Left ventricle myocardium inferior (tissue), 1 donor: ENCODE measurements at regions not wholly inside any gene's neighbourhood (a gene's known extent, or its start where the extent isn't known, plus 50 kb on each side); places are given as distances from the start of the nearest gene placed in this dataset.

Source experiments
- DNase-seq: peaks from one replicate; pipeline ENCODE4 v3.0.0-alpha.2; 2020
- H3K27ac ChIP-seq: fragments of 200-600 bp; replicated peaks from 2 replicates; pipeline ENCODE4 v1.8.0; 2021
- H3K27me3 ChIP-seq: fragments of 200-600 bp; 2 replicates; pipeline ENCODE4 v1.8.0; 2021; ENCODE audit warnings: low read depth
- H3K36me3 ChIP-seq: fragments of 200-600 bp; 2 replicates; pipeline ENCODE4 v1.8.0; 2021
- H3K4me1 ChIP-seq: fragments of 200-600 bp; 2 replicates; pipeline ENCODE4 v1.8.0; 2021
- H3K4me3 ChIP-seq: fragments of 200-600 bp; 2 replicates; pipeline ENCODE4 v1.8.0; 2021; ENCODE audit warnings: mild to moderate bottlenecking, moderate library complexity
- H3K9me3 ChIP-seq: fragments of 200-600 bp; replicated peaks from 2 replicates; pipeline ENCODE4 v1.8.0; 2021
- intact Hi-C: fragments of 100-400 bp; cut with micrococcal nuclease; formaldehyde crosslinking; loops from one replicate; pipeline ENCODE4 v1.11.0; 2022
- TF ChIP-seq, protein P1 (sequence below): fragments of 200-600 bp; IDR thresholded peaks from 2 replicates; pipeline ENCODE4 v1.8.0; 2021; ENCODE audit warnings: antibody characterized with exemption, mild to moderate bottlenecking, borderline replicate concordance
- donor health status: DM: no; HTN: yes; CAD: no; lungs with severe emphysema.

DNA sequence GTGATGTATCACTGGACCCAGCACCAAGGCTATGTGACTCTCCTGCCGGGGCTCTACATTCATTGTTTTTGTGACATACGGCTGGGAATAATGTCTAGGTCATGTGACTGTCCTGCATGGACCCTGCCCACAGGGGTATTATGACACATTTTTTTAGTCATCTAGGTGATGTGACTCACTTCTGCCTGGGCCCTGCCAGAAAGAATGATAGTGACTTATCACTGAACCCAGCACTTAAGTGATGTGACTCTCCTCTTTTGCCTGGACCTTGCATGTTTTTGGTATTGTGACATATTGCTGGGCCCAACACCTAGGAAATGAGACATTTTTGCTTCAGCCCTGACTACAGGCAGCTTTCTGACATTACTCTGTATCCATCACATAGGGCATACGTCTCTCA is 51.1 kb upstream of the ZNF107 start:
- Histone ChIP-seq H3K36me3 (no peaks in the 10 kb centered on the region), H3K27me3 (no peaks in the 10 kb centered on the region), H3K4me1 (no peaks in the 10 kb centered on the region), H3K27ac (no peak overlapping the region), H3K4me3 (no peak overlapping the region), H3K9me3 (peaks cover 7% of the 10 kb centered on the region)
- intact Hi-C loops, result loop anchor here (5.0 kb wide), 1 partner anchor 433 kb away; no protein-coding TSS in a partner anchor
- TF ChIP-seq, protein P1, sequence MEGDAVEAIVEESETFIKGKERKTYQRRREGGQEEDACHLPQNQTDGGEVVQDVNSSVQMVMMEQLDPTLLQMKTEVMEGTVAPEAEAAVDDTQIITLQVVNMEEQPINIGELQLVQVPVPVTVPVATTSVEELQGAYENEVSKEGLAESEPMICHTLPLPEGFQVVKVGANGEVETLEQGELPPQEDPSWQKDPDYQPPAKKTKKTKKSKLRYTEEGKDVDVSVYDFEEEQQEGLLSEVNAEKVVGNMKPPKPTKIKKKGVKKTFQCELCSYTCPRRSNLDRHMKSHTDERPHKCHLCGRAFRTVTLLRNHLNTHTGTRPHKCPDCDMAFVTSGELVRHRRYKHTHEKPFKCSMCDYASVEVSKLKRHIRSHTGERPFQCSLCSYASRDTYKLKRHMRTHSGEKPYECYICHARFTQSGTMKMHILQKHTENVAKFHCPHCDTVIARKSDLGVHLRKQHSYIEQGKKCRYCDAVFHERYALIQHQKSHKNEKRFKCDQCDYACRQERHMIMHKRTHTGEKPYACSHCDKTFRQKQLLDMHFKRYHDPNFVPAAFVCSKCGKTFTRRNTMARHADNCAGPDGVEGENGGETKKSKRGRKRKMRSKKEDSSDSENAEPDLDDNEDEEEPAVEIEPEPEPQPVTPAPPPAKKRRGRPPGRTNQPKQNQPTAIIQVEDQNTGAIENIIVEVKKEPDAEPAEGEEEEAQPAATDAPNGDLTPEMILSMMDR, result no peak
- no peak for DNase-seq

DNA sequence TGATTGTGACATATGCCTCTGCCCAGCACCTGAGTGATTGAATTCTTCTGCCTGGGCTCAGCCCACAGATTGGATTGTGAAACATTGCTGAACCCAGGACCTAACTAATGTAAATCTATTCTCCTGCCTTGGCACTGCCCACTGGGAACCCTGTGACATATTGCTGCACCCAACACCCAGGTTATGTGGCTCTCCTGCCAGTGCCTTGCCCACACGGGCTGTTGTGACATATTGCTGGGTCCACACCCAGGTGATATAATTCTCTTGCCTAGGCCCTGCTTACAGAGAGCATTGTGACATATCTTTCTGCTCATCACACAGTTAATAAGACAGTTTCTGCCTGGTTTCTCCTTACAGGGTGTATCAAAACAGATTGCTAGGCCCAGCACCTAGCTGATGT is 50.8 kb upstream of the ZNF680 start:
- TF ChIP-seq, protein P1, result no peak
- H3K27ac ChIP-seq, result no peak overlapping the region

More for the DNA sequence above, 50.8 kb upstream of the ZNF680 start:
- H3K36me3 ChIP-seq, result no peaks in the 10 kb centered on the region
- no peak overlapping the region for H3K4me3 ChIP-seq
- DNase-seq, result no peak
- intact Hi-C loops, result no loop called here
- no peaks in the 10 kb centered on the region for H3K9me3 ChIP-seq
- no peaks in the 10 kb centered on the region for H3K4me1 ChIP-seq
- no peaks in the 10 kb centered on the region for H3K27me3 ChIP-seq
